GM23338 (cell line): ENCODE measurements at regions not wholly inside any gene's neighbourhood (a gene's known extent, or its start where the extent isn't known, plus 50 kb on each side); places are given as distances from the start of the nearest gene placed in this dataset.

Experiments
- CTCF ChIP-seq, 2 experiments: fragments of 200-600 bp in 1 of 2; sonication (generic) in 1 of 2; conservative IDR thresholded peaks; 2 replicates each; pipeline versions ENCODE4 v1.5.1 to v1.6.1; 2016 to 2017; ENCODE audit warnings: antibody characterized with exemption in 2 of 2, low read depth in 2 of 2, mild to moderate bottlenecking in 2 of 2, moderate library complexity in 1 of 2
- EZH2 ChIP-seq: fragments of 200-600 bp; sonication (generic); IDR thresholded peaks from one replicate; pipeline ENCODE4 v1.8.0; 2017; ENCODE audit warnings: antibody characterized with exemption, mild to moderate bottlenecking, low read depth; ENCODE audit not compliant: unreplicated experiment
- EZH2phosphoT487 ChIP-seq: fragments of 200-600 bp; sonication (generic); IDR thresholded peaks from one replicate; pipeline ENCODE4 v1.8.1; 2018; ENCODE audit warnings: antibody characterized with exemption; ENCODE audit not compliant: unreplicated experiment
- JUNB ChIP-seq: IDR thresholded peaks from one replicate; pipeline ENCODE4 v1.6.1; 2016; ENCODE audit warnings: antibody characterized with exemption; ENCODE audit not compliant: unreplicated experiment
- NANOG ChIP-seq: IDR thresholded peaks from 2 replicates; pipeline ENCODE4 v1.6.1; 2016; ENCODE audit warnings: antibody characterized with exemption, borderline replicate concordance
- POLR2AphosphoS5 ChIP-seq: IDR thresholded peaks from 2 replicates; pipeline ENCODE4 v1.6.1; 2016; ENCODE audit warnings: antibody characterized with exemption, low read depth
- STAT1 ChIP-seq: IDR thresholded peaks from one replicate; pipeline ENCODE4 v1.6.1; 2016; ENCODE audit warnings: antibody characterized with exemption; ENCODE audit not compliant: unreplicated experiment
- ZNF114 ChIP-seq: fragments of 250-450 bp; sonication (Bioruptor Pico); IDR thresholded peaks from 2 replicates; pipeline ENCODE4 v1.5.0; 2020; ENCODE audit warnings: mild to moderate bottlenecking, moderate library complexity
- ZNF331 ChIP-seq: fragments of 250-450 bp; sonication (Bioruptor Pico); IDR thresholded peaks from 2 replicates; pipeline ENCODE4 v1.5.0; 2020; ENCODE audit warnings: low read depth, mild to moderate bottlenecking, moderate library complexity
- ZNF462 ChIP-seq: fragments of 250-450 bp; sonication (Bioruptor Pico); IDR thresholded peaks from 2 replicates; pipeline ENCODE4 v1.5.0; 2020; ENCODE audit warnings: mild to moderate bottlenecking, moderate library complexity

- TF ChIP-seq CTCF (conservative IDR thresholded peaks at IDR 0.05; ENCODE audit: low read depth in 2 of 2) (no peak), JUNB (no peak), EZH2 (no peak), POLR2AphosphoS5 (no peak), NANOG (no peak), ZNF331 (CRISPR knock-in tag) (no peak), EZH2phosphoT487 (no peak), ZNF114 (CRISPR knock-in tag) (no peak), STAT1 (no peak), ZNF462 (CRISPR knock-in tag) (no peak)
These were observed 133.6 kb upstream of the FAM9C start for GRCh38 chrX:13177921-13178566.
